A549 (cell line): ENCODE measurements at regions not wholly inside any gene's neighbourhood (a gene's known extent, or its start where the extent isn't known, plus 50 kb on each side); places are given as distances from the start of the nearest gene placed in this dataset.

Experiments
- ATAC-seq, 2 experiments: fragments of 200-7000 bp in 1 of 2; fragments of >200 bp in 1 of 2; cut with Nextera tagmentation in 1 of 2; cut with Tn5 transposase in 1 of 2; 3 replicates each; pipeline versions ENCODE4 v1.8.0 to v1.9.1; 2018 to 2020; ENCODE audit warnings: mild to moderate bottlenecking in 1 of 2, moderate library complexity in 1 of 2
- CTCF ChIA-PET: fragments of 300-600 bp; sonication (Branson Sonifier 250); formaldehyde crosslinking; extraction: SDS; loops from one replicate; lab custom pipeline; 2021; ENCODE audit warnings: antibody characterized with exemption, inconsistent platforms; lab: Yijun Ruan, JAX
- POLR2A ChIA-PET: fragments of 350-600 bp; formaldehyde crosslinking; extraction: SDS; loops from one replicate; lab custom pipeline; 2021; ENCODE audit warnings: antibody characterized with exemption, inconsistent platforms; lab: Yijun Ruan, JAX
- DNase-seq, 2 experiments: peaks; one replicate each; pipeline versions ENCODE4 v3.0.0 to v3.0.0-alpha.2; 2011 to 2016; ENCODE audit warnings: low read depth in 1 of 2, low spot score in 1 of 2
- FAIRE-seq: peaks from 2 replicates; lab custom pipeline; 2011; peaks lifted over from hg19 to GRCh38; lab: Jason Lieb, UNC
- H3K27ac ChIP-seq, 2 experiments: fragments of >200 bp; sonication (Bioruptor Twin); formaldehyde crosslinking; 3 replicates each; pipeline ENCODE4 v1.5.1; 2016 to 2017
- H3K4me1 ChIP-seq: fragments of >200 bp; sonication (Bioruptor Twin); formaldehyde crosslinking; 3 replicates; pipeline ENCODE4 v1.6.1; 2016
- H3K4me2 ChIP-seq: fragments of >200 bp; sonication (Bioruptor Twin); formaldehyde crosslinking; 3 replicates; pipeline ENCODE4 v1.6.1; 2016
- H3K4me3 ChIP-seq: fragments of >200 bp; sonication (Bioruptor Twin); formaldehyde crosslinking; 3 replicates; pipeline ENCODE4 v1.5.1; 2016
- H3K9me3 ChIP-seq: fragments of >200 bp; sonication (Bioruptor Twin); formaldehyde crosslinking; 3 replicates; pipeline ENCODE4 v1.6.1; 2016
- BHLHE40 ChIP-seq: IDR thresholded peaks from 2 replicates; pipeline ENCODE4 v1.6.1; 2012; ENCODE audit warnings: low read depth, low read length, inconsistent platforms
- CEBPB ChIP-seq, 2 experiments: fragments of >200 bp in 1 of 2; sonication (Bioruptor Twin) in 1 of 2; formaldehyde crosslinking in 1 of 2; IDR thresholded peaks; 2 replicates each; pipeline ENCODE4 v1.6.1; 2012 to 2016
- CHD2 ChIP-seq: fragments of 150-350 bp; IDR thresholded peaks from 2 replicates; pipeline ENCODE4 v1.6.1; 2014; ENCODE audit warnings: low read length; ENCODE audit not compliant: partially characterized antibody
- CHD4 ChIP-seq: fragments of 200-600 bp; sonication (generic); IDR thresholded peaks from 2 replicates; pipeline ENCODE4 v1.6.1; 2016; ENCODE audit warnings: antibody characterized with exemption, mild to moderate bottlenecking, borderline replicate concordance
- EHF ChIP-seq: fragments of 250-450 bp; sonication (Bioruptor Pico); IDR thresholded peaks from 2 replicates; pipeline ENCODE4 v1.5.0; 2020; ENCODE audit warnings: mild to moderate bottlenecking
- ESRRA ChIP-seq: fragments of 150-350 bp; IDR thresholded peaks from 2 replicates; pipeline ENCODE4 v1.6.1; 2014; ENCODE audit warnings: mild to moderate bottlenecking, low read length, borderline replicate concordance
- FOSL2 ChIP-seq, 2 experiments: fragments of 450-650 bp in 1 of 2; fragments of >200 bp in 1 of 2; sonication (Bioruptor Twin) in 1 of 2; formaldehyde crosslinking; IDR thresholded peaks; 2 replicates each; pipeline versions ENCODE4 v1.5.0 to v1.6.1; 2016 to 2020; ENCODE audit warnings: mild to moderate bottlenecking in 1 of 2, moderate library complexity in 1 of 2
- HES2 ChIP-seq: fragments of >200 bp; sonication (Bioruptor Twin); formaldehyde crosslinking; IDR thresholded peaks from 2 replicates; pipeline ENCODE4 v1.6.1; 2016
- HMGXB4 ChIP-seq: fragments of 250-450 bp; sonication (Bioruptor Pico); IDR thresholded peaks from 2 replicates; pipeline ENCODE4 v1.5.0; 2021; ENCODE audit warnings: mild to moderate bottlenecking, moderate library complexity, borderline replicate concordance
- HOXA7 ChIP-seq: fragments of 250-450 bp; sonication (Bioruptor Pico); IDR thresholded peaks from 2 replicates; pipeline ENCODE4 v1.5.0; 2020; ENCODE audit warnings: mild to moderate bottlenecking, moderate library complexity
- HOXB13 ChIP-seq: fragments of 250-450 bp; sonication (Bioruptor Pico); IDR thresholded peaks from 2 replicates; pipeline ENCODE4 v1.5.0; 2020; ENCODE audit warnings: low read depth, mild to moderate bottlenecking, moderate library complexity
- JUN ChIP-seq, 2 experiments: fragments of >200 bp; sonication (Bioruptor Twin); formaldehyde crosslinking; IDR thresholded peaks; 2 replicates in 1 of 2; 3 replicates in 1 of 2; pipeline ENCODE4 v1.6.1; 2016 to 2017
- MYC ChIP-seq: IDR thresholded peaks from 2 replicates; pipeline ENCODE4 v1.6.1; 2012; ENCODE audit warnings: mild to moderate bottlenecking, inconsistent platforms, low read length, improper control_type of control experiment, borderline replicate concordance
- NFE2L2 ChIP-seq: fragments of 150-350 bp; conservative IDR thresholded peaks from 2 replicates; pipeline ENCODE4 v1.6.1; 2014; ENCODE audit warnings: low read length
- NR3C1 ChIP-seq: fragments of >200 bp; sonication (Bioruptor Twin); formaldehyde crosslinking; IDR thresholded peaks from 3 replicates; pipeline ENCODE4 v1.6.1; 2017
- PHF8 ChIP-seq: fragments of 200-600 bp; sonication (generic); IDR thresholded peaks from 2 replicates; pipeline ENCODE4 v1.6.1; 2016; ENCODE audit warnings: low read depth, mild to moderate bottlenecking, antibody characterized with exemption, moderate library complexity, borderline replicate concordance
- POLR2A ChIP-seq: IDR thresholded peaks from 2 replicates; pipeline ENCODE4 v1.6.1; 2012; ENCODE audit warnings: mild to moderate bottlenecking, low read length
- RFX5 ChIP-seq: fragments of 450-650 bp; IDR thresholded peaks from 2 replicates; pipeline ENCODE4 v1.7.1; 2014; ENCODE audit warnings: antibody characterized with exemption, mild to moderate bottlenecking, moderate library complexity
- SREBF2 ChIP-seq: fragments of 450-650 bp; IDR thresholded peaks from 2 replicates; pipeline ENCODE4 v1.6.1; 2014; ENCODE audit warnings: mild to moderate bottlenecking, moderate library complexity
- TFCP2L1 ChIP-seq: fragments of 250-450 bp; sonication (Bioruptor Pico); IDR thresholded peaks from 2 replicates; pipeline ENCODE4 v1.5.0; 2021; ENCODE audit warnings: mild to moderate bottlenecking
- USF2 ChIP-seq: fragments of 450-650 bp; IDR thresholded peaks from 2 replicates; pipeline ENCODE4 v1.6.1; 2014; ENCODE audit warnings: antibody characterized with exemption
- ZC3H11A ChIP-seq: fragments of 450-650 bp; IDR thresholded peaks from 2 replicates; pipeline ENCODE4 v1.6.1; 2014; ENCODE audit warnings: antibody characterized with exemption, mild to moderate bottlenecking
- ZSCAN20 ChIP-seq: fragments of 250-450 bp; sonication (Bioruptor Pico); IDR thresholded peaks from 2 replicates; pipeline ENCODE4 v1.8.0; 2022; ENCODE audit warnings: mild to moderate bottlenecking, moderate library complexity
- WGBS: methylation state at CpG from one replicate; pipeline ENCODE4 v1.1.6; 2017; ENCODE audit errors: missing lambda C conversion rate; 5-methylcytosine and 5-hydroxymethylcytosine counted together
- TF ChIP-seq, protein P1 (sequence below): IDR thresholded peaks from 2 replicates; pipeline ENCODE4 v1.6.1; 2012
- TF ChIP-seq, protein P2 (sequence below): fragments of >200 bp; sonication (Bioruptor Twin); formaldehyde crosslinking; IDR thresholded peaks from 3 replicates; pipeline ENCODE4 v1.6.1; 2016
- TF ChIP-seq, protein P3 (sequence below): IDR thresholded peaks from 2 replicates; pipeline ENCODE4 v1.6.1; 2012; ENCODE audit warnings: low read depth, borderline replicate concordance

GRCh38 chr4:14339715-14340114, 662.6 kb upstream of the CPEB2 start:
- DNase-seq (no peak), FAIRE-seq (no peak), ATAC-seq (no peak)
- H3K4me1 ChIP-seq = no peaks in the 10 kb centered on the region
- no peak overlapping the region for H3K4me3 ChIP-seq
- no peak overlapping the region for H3K4me2 ChIP-seq
- 90% methylated on average over 5 of the region's 5 CpGs for WGBS
- POLR2A ChIA-PET = no interaction called here
- CTCF ChIA-PET = no interaction called here
- TF ChIP-seq PHF8 (no peak), SREBF2 (no peak), NFE2L2 (no peak), ESRRA (no peak), FOSL2 (IDR thresholded peaks at IDR 0.05) (no peak), FOSL2 (CRISPR knock-in tag; IDR thresholded peaks at IDR 0.05) (no peak), HES2 (no peak), CHD2 (no peak), HOXB13 (CRISPR knock-in tag) (no peak), POLR2A (no peak), NR3C1 (no peak), USF2 (no peak), MYC (no peak), ZSCAN20 (CRISPR knock-in tag) (no peak), CHD4 (no peak), TFCP2L1 (CRISPR knock-in tag) (no peak), ZC3H11A (no peak)
- TF ChIP-seq, protein P1, sequence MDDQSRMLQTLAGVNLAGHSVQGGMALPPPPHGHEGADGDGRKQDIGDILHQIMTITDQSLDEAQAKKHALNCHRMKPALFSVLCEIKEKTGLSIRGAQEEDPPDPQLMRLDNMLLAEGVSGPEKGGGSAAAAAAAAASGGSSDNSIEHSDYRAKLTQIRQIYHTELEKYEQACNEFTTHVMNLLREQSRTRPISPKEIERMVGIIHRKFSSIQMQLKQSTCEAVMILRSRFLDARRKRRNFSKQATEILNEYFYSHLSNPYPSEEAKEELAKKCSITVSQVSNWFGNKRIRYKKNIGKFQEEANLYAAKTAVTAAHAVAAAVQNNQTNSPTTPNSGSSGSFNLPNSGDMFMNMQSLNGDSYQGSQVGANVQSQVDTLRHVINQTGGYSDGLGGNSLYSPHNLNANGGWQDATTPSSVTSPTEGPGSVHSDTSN = no peak
- TF ChIP-seq, protein P2, sequence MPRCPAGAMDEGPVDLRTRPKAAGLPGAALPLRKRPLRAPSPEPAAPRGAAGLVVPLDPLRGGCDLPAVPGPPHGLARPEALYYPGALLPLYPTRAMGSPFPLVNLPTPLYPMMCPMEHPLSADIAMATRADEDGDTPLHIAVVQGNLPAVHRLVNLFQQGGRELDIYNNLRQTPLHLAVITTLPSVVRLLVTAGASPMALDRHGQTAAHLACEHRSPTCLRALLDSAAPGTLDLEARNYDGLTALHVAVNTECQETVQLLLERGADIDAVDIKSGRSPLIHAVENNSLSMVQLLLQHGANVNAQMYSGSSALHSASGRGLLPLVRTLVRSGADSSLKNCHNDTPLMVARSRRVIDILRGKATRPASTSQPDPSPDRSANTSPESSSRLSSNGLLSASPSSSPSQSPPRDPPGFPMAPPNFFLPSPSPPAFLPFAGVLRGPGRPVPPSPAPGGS = no peak
- no peak overlapping the region for H3K27ac ChIP-seq
- no peaks in the 10 kb centered on the region for H3K9me3 ChIP-seq

DNA sequence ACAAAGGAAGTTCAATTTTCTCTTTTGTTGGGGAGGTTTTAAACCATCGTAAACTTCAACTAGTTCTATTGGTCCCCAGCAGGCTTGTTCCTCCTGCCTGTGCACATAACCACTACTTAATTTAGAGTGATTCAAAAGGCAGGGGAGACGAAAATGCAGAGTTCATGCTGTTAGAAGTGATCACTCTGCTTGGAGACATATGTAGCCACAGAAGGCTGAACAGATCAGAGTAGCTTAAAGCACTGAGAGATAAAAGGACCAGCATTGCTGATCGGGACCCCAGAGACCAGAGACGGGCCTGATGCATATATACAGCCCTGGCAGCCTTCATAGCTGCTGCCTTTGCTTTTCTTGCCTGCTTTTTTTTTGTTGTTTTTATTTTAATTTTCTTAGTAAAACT, 662.0 kb upstream of the CPEB2 start:
- 76% methylated on average over 4 of the region's 4 CpGs for WGBS
- CTCF ChIA-PET = no interaction called here
- H3K4me1 ChIP-seq = no peaks in the 10 kb centered on the region
- FAIRE-seq (no peak), DNase-seq (no peak), ATAC-seq (no peak)
- no peak overlapping the region for H3K27ac ChIP-seq
- H3K4me2 ChIP-seq = no peak overlapping the region
- POLR2A ChIA-PET = no interaction called here
- no peak overlapping the region for H3K4me3 ChIP-seq
- H3K9me3 ChIP-seq = no peaks in the 10 kb centered on the region
- no peak for TF ChIP-seq BHLHE40
- no peak for TF ChIP-seq POLR2A

GRCh38 chr4:14343961-14344360, 658.3 kb upstream of the CPEB2 start:
- TF ChIP-seq HMGXB4 (no peak), FOSL2 (IDR thresholded peaks at IDR 0.05) (no peak), FOSL2 (CRISPR knock-in tag; IDR thresholded peaks at IDR 0.05) (no peak), HOXA7 (no peak), BHLHE40 (no peak), EHF (CRISPR knock-in tag) (no peak), RFX5 (no peak), JUN (IDR thresholded peaks at IDR 0.05) (no peak), CEBPB (IDR thresholded peaks at IDR 0.05) (no peak)
- TF ChIP-seq, protein P3, sequence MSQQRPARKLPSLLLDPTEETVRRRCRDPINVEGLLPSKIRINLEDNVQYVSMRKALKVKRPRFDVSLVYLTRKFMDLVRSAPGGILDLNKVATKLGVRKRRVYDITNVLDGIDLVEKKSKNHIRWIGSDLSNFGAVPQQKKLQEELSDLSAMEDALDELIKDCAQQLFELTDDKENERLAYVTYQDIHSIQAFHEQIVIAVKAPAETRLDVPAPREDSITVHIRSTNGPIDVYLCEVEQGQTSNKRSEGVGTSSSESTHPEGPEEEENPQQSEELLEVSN = no peak
- 50% methylated on average over 4 of the region's 4 CpGs for WGBS
- no peaks in the 10 kb centered on the region for H3K4me1 ChIP-seq
- POLR2A ChIA-PET = no interaction called here
- H3K27ac ChIP-seq = no peak overlapping the region
- ATAC-seq (no peak), DNase-seq (no peak), FAIRE-seq (no peak)
- no peak overlapping the region for H3K4me2 ChIP-seq
- CTCF ChIA-PET = no interaction called here
- no peaks in the 10 kb centered on the region for H3K9me3 ChIP-seq
- H3K4me3 ChIP-seq = no peak overlapping the region
